Lower leg skin (tissue), 4 donors: ENCODE measurements at regions not wholly inside any gene's neighbourhood (a gene's known extent, or its start where the extent isn't known, plus 50 kb on each side); places are given as distances from the start of the nearest gene placed in this dataset.
"Not testable (repeated sequence)": the region's sequence is repeated elsewhere in the genome, so short reads cannot be mapped to it uniquely, and the experiment has no call there.

Experiments used
- DNase-seq, 2 donors: peaks; one replicate each; pipeline ENCODE4 v3.0.0-alpha.2; 2019; ENCODE audit warnings: low spot score in 2 of 2
- H3K4me3 ChIP-seq: fragments of 200-600 bp; sonication (generic); 2 replicates; pipeline ENCODE4 v1.5.1; 2017; ENCODE audit warnings: mild to moderate bottlenecking, low read depth; ENCODE audit not compliant: poor library complexity, severe bottlenecking
- POLR2A ChIP-seq, 2 donors: fragments of 450-650 bp; IDR thresholded peaks; one replicate each; pipeline ENCODE4 v1.6.1; 2016 to 2017; ENCODE audit warnings: antibody characterized with exemption in 2 of 2, mild to moderate bottlenecking in 1 of 2, moderate library complexity in 1 of 2
- WGBS, 2 donors: methylation state at CpG; one replicate each; pipeline ENCODE4 v1.1.5; 2018; 5-methylcytosine and 5-hydroxymethylcytosine counted together
- intact Hi-C: fragments of 100-400 bp; cut with DNase I; formaldehyde crosslinking; loops from one replicate; pipeline ENCODE4 v1.15.0; 2023; ENCODE audit warnings: low total_unique reads
- TF ChIP-seq, protein P1 (sequence below), 3 donors: fragments of 450-650 bp; IDR thresholded peaks; one replicate each; pipeline ENCODE4 v1.5.1; 2016; ENCODE audit warnings: antibody characterized with exemption in 3 of 3, mild to moderate bottlenecking in 3 of 3, moderate library complexity in 2 of 3

DNA sequence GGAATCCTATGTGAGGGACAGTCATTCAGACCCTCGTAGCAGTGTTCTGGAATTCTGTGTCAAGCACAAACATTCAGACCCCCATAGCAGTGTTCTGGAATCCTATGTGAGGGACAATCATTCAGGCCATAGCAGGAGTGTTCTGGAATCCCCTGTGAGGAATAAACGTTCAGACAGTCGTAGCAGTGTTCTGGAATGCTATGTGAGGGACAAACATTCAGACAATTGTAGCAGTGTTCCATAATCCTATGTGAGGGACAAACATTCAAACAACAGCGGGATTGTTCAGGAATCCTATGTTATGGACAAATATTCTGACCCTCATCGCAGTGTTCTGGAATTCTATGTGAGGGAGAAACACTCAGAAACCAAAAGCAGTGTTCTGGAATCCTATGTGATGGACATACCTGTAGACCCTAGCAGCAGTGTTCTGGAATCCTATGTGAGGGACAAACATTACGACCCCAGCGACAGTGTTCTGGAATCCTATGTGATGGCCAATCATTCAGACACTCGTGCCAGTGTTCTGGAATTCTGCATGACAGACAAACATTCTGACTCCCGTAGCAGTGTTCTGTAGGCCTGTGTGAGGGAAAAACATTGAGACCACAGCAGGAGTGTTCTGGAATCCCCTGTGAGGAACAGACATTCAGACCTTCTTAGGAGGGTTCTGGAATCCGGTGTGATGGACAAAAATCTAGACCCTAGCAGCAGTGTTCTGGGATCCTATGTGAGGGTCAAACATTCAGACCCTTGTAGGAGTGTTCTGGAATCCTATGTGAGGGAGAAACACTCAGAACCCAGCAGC lies 388.1 kb upstream of the SPATA31A5 start:
- DNase-seq, intact Hi-C loops, H3K4me3 ChIP-seq: not testable (repeated sequence)
- 49 to 50% methylated on average over 10 of the region's 10 CpGs for WGBS, 2 donors

DNA sequence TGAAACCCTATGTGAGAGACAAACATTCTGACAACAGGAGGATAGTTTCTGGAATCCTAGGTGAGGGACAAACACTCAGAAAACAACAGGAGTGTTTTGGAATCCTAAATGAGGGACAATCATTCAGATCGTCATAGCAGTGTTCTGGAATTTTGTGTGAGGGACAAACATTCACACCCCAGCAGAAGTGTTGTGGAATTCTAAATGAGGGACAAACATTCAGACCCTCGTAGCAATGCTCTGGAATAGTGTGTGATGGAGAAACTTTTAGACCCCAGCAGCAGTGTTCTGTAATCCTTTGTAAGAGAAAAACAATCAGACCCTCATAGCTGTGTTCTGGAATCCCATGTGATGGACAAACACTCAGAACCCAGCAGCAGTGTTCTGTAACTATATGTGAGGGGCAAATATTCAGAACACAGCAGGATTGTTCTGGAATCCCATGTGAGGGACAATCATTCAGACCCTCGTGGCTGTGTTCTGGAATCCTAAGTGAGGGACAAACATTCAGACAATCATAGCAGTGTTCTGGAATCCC lies 387.4 kb upstream of the SPATA31A5 start:
- intact Hi-C loops, DNase-seq, H3K4me3 ChIP-seq: not testable (repeated sequence)
- 56% methylated on average over 3 of the region's 3 CpGs for WGBS, 2 donors

DNA sequence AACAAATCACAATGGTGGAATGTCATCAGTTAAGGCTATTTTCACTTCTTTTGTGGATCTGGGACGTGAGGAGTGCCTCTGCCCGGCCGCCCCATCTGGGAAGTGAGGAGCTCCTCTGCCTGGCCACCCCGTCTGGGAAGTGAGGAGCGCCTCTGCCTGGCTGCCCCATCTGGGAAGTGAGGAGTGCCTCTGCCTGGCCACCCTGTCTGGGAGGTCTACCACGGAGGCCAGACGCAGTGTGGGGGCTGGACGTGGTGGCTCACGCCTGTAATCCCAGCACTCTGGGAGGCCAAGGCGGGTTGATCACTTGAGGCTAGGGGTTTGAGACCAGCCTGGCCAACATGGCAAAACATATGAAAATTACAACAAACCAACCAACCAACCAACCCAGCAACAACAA lies 369.7 kb upstream of the SPATA31A5 start:
- 88 to 93% methylated on average over 10 of the region's 10 CpGs for WGBS, 2 donors
- intact Hi-C loops, H3K4me3 ChIP-seq, DNase-seq: not testable (repeated sequence)

DNA sequence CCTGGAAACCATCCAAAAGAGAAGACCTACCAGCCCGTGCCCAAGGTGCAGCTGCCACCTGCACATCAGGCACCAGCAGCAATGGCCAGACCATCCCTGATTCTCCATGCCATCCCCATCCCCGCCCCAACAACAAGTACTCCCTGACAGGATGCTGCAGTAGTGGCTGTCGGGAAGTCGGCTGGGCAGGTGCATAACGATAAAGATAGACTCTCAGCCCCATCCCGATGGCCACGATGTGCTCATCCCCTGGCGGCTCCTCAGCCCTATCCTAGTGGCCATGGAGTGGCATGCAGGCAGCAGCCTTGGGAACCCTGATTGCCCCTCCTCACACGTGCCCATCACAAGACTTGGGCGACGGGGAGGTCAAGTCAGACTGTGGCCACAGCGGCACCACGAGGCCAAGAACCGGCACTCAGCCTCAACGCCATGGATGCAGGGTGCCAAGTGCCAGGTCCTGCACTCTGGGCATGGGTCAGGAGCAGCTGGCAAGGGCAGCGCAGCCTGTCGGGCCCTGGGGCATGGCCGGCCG lies 368.8 kb upstream of the SPATA31A5 start:
- no peak overlapping the region for H3K4me3 ChIP-seq
- WGBS, 2 donors: 89 to 94% methylated on average over 13 to 19 of the region's 19 CpGs
- no peak for TF ChIP-seq POLR2A (IDR thresholded peaks at IDR 0.05)
- TF ChIP-seq, protein P1, sequence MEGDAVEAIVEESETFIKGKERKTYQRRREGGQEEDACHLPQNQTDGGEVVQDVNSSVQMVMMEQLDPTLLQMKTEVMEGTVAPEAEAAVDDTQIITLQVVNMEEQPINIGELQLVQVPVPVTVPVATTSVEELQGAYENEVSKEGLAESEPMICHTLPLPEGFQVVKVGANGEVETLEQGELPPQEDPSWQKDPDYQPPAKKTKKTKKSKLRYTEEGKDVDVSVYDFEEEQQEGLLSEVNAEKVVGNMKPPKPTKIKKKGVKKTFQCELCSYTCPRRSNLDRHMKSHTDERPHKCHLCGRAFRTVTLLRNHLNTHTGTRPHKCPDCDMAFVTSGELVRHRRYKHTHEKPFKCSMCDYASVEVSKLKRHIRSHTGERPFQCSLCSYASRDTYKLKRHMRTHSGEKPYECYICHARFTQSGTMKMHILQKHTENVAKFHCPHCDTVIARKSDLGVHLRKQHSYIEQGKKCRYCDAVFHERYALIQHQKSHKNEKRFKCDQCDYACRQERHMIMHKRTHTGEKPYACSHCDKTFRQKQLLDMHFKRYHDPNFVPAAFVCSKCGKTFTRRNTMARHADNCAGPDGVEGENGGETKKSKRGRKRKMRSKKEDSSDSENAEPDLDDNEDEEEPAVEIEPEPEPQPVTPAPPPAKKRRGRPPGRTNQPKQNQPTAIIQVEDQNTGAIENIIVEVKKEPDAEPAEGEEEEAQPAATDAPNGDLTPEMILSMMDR (IDR thresholded peaks at IDR 0.05): no peak
- intact Hi-C loops: no loop called here
- DNase-seq: peak in 1 of 2 donors; percentile 64

DNA sequence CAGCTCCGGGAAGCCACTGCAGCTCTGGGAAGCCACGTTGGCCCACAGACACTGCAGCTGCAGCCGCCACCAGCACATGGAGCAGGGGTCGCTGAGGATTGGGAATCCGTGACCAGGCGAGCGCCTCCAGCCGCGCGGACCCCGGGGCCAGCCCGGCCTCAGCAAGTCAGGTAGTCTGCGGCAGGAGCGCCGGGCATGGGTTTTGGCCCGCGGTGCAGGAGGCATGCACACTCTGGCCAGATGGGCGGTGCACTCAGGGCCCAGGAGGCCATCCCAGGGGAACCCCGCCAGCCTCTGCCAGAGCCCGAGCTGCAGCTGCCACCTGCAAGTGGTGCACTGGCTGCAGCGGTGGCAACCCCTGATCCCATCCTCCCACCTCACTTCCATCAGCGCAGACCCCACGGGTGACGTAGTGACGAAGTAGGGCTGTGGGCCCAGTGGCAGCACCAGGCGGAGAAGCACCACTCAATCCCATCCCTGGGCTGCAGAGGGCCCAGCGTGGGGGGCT lies 368.3 kb upstream of the SPATA31A5 start:
- peak in 1 of 2 donors; percentile 80 for DNase-seq
- no peak overlapping the region for H3K4me3 ChIP-seq
- no peak for TF ChIP-seq POLR2A (IDR thresholded peaks at IDR 0.05)
- TF ChIP-seq, protein P1 (IDR thresholded peaks at IDR 0.05): no peak
- intact Hi-C loops: no loop called here
- 95 to 98% methylated on average over 11 to 17 of the region's 27 CpGs for WGBS, 2 donors

DNA sequence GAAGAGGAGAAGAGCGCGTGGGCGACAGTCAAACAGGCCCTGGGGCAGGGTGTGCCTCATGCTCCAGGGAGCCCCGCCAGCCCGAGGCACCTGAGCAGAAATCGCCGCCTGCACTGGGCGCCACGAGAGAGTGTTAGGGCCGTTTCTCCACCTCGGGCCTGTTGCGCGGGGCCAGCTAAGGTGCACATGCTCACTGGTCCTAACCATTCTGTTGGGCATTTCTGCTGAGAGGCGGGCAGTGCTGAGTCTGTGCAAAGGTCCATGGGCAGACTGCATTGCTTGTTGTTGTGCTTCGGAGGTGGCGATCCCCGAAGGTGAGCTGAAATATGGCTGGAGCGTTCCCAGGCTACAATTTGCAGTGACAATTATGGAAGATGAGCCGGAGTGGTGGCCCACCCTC lies 367.8 kb upstream of the SPATA31A5 start:
- intact Hi-C loops: no loop called here
- no peak for TF ChIP-seq POLR2A (IDR thresholded peaks at IDR 0.05)
- TF ChIP-seq, protein P1 (IDR thresholded peaks at IDR 0.05): no peak
- peak in 1 of 2 donors; percentile 37 for DNase-seq
- H3K4me3 ChIP-seq: no peak overlapping the region
- WGBS, 2 donors: 94 to 99% methylated on average over 15 to 19 of the region's 19 CpGs

DNA sequence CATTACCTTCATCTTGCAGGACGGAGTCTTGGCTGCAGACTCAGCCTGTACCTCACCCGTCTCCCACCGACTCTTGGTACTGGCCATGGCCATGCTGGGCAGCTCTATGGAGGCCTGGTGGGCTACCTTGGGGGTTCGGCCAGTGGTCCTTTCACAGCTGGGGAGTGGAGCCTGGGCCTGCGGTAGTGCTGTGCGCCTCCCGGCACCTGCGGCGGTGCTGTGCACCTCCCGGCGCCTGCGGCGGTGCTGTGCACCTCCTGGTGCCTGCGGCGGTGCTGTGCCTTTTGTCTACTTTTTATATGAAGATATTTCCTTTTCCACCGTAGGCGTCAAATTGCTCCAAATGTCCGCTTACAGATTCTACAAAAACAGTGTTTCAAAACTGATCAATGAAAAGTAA lies 367.2 kb upstream of the SPATA31A5 start:
- 94 to 96% methylated on average over 18 of the region's 18 CpGs for WGBS, 2 donors
- intact Hi-C loops, H3K4me3 ChIP-seq: not testable (repeated sequence)
- DNase-seq: peak in 1 of 2 donors; percentile 20
